ENCODE measurements at regions not wholly inside any gene's neighbourhood (a gene's known extent, or its start where the extent isn't known, plus 50 kb on each side); places are given as distances from the start of the nearest gene placed in this dataset.

GRCh38 chr6:56349194-56349593 lies 101.8 kb upstream of the COL21A1 start:
- TF ChIP-seq CTCF (IDR thresholded peaks at IDR 0.05), result no peak
- TF ChIP-seq POLR2A (IDR thresholded peaks at IDR 0.05), result no peak
- no peak for TF ChIP-seq EP300 (IDR thresholded peaks at IDR 0.05; ENCODE audit: low read depth)
- no peak for TF ChIP-seq POLR2AphosphoS5 (IDR thresholded peaks at IDR 0.05)

GRCh38 chr6:56348578-56348977 lies 101.2 kb upstream of the COL21A1 start:
- Histone ChIP-seq H3K36me3 (no peaks in the 10 kb centered on the region), H3K4me1 (no peaks in the 10 kb centered on the region), H3K27me3 (no peaks in the 10 kb centered on the region), H3K4me3 (no peak overlapping the region), H3K27ac (no peak overlapping the region), H3K9me3 (peaks cover 0 to 4% of the 10 kb centered on the region in 2 donors)
- TF ChIP-seq POLR2AphosphoS5 (IDR thresholded peaks at IDR 0.05) (no peak), CTCF (IDR thresholded peaks at IDR 0.05) (no peak), EP300 (IDR thresholded peaks at IDR 0.05; ENCODE audit: low read depth) (no peak), POLR2A (IDR thresholded peaks at IDR 0.05) (no peak)
- in situ Hi-C loops (cut with MboI; ENCODE audit: low pct_ligation_motif_present in 1 of 4, low pct_unique_long_range_greater_than_20kb in 1 of 4, low sequenced_read_pairs in 3 of 4), result no loop called here
- 80% methylated on average over 1 of the region's 1 CpG; no CpG with 5 or more reads in 1 of the 2 donors for WGBS, 2 donors (ENCODE audit: low coverage in 1 of 2)
- intact Hi-C loops (cut with DNase I; ENCODE audit: low total_unique reads), result no loop called here
- DNase-seq, result no peak

More at GRCh38 chr6:56349194-56349593, 101.8 kb upstream of the COL21A1 start:
- H3K27me3 ChIP-seq, result no peaks in the 10 kb centered on the region
- no peak overlapping the region for H3K27ac ChIP-seq
- no peaks in the 10 kb centered on the region for H3K4me1 ChIP-seq
- H3K36me3 ChIP-seq, result no peaks in the 10 kb centered on the region
- H3K4me3 ChIP-seq, result no peak overlapping the region
- DNase-seq, result no peak
- peaks cover 0 to 8% of the 10 kb centered on the region in 2 donors for H3K9me3 ChIP-seq
- in situ Hi-C loops (cut with MboI; ENCODE audit: low pct_ligation_motif_present in 1 of 4, low pct_unique_long_range_greater_than_20kb in 1 of 4, low sequenced_read_pairs in 3 of 4) (no loop called here), intact Hi-C loops (cut with DNase I; ENCODE audit: low total_unique reads) (no loop called here)
- WGBS, 2 donors (ENCODE audit: low coverage in 1 of 2), result 47 to 64% methylated on average over 3 of the region's 3 CpGs

- H3K36me3 ChIP-seq, result no peaks in the 10 kb centered on the region
- no peaks in the 10 kb centered on the region for H3K4me1 ChIP-seq
- H3K4me3 ChIP-seq, result no peak overlapping the region
- TF ChIP-seq CTCF (IDR thresholded peaks at IDR 0.05) (no peak), EP300 (IDR thresholded peaks at IDR 0.05; ENCODE audit: low read depth) (no peak)
- H3K27me3 ChIP-seq, result no peaks in the 10 kb centered on the region
- no peak overlapping the region for H3K27ac ChIP-seq
- in situ Hi-C loops (cut with MboI; ENCODE audit: low pct_ligation_motif_present in 1 of 4, low pct_unique_long_range_greater_than_20kb in 1 of 4, low sequenced_read_pairs in 3 of 4), result no loop called here
- H3K9me3 ChIP-seq, result no peaks in the 10 kb centered on the region
- no peak for DNase-seq
- intact Hi-C loops (cut with DNase I; ENCODE audit: low total_unique reads), result no loop called here
Measured at GRCh38 chr6:56347526-56347925, 100.1 kb upstream of the COL21A1 start.

- intact Hi-C loops (cut with DNase I; ENCODE audit: low total_unique reads), result no loop called here
- H3K27me3 ChIP-seq, result no peaks in the 10 kb centered on the region
- H3K9me3 ChIP-seq, result no peaks in the 10 kb centered on the region
- no peaks in the 10 kb centered on the region for H3K36me3 ChIP-seq
- no peak overlapping the region for H3K4me3 ChIP-seq
- no peak for DNase-seq
- no peak for TF ChIP-seq POLR2A (IDR thresholded peaks at IDR 0.05)
- no peak for TF ChIP-seq CTCF (IDR thresholded peaks at IDR 0.05)
- TF ChIP-seq POLR2AphosphoS5 (IDR thresholded peaks at IDR 0.05), result no peak
- TF ChIP-seq EP300 (IDR thresholded peaks at IDR 0.05; ENCODE audit: low read depth), result no peak
- in situ Hi-C loops (cut with MboI; ENCODE audit: low pct_ligation_motif_present in 1 of 4, low pct_unique_long_range_greater_than_20kb in 1 of 4, low sequenced_read_pairs in 3 of 4), result no loop called here
- H3K27ac ChIP-seq, result no peak overlapping the region
- 80 to 91% methylated on average over 1 to 4 of the region's 4 CpGs for WGBS, 2 donors (ENCODE audit: low coverage in 1 of 2)
- H3K4me1 ChIP-seq, result no peaks in the 10 kb centered on the region
Measured at GRCh38 chr6:56346958-56347357, 99.6 kb upstream of the COL21A1 start.

All from transverse colon (tissue), 4 donors.